GM18909 (cell line): ENCODE measurements at regions not wholly inside any gene's neighbourhood (a gene's known extent, or its start where the extent isn't known, plus 50 kb on each side); places are given as distances from the start of the nearest gene placed in this dataset.

Experiments used
- ATAC-seq: cut with Tn5 transposase; IDR thresholded peaks from one replicate; pipeline ENCODE4 v1.9.1; 2021; ENCODE audit warnings: mild to moderate bottlenecking; ENCODE audit not compliant: unreplicated experiment, poor library complexity

- ATAC-seq: no peak
These were observed 153.4 kb upstream of the PELI2 start for GRCh38 chr14:55964821-55965220.

- ATAC-seq: no peak
These were observed 152.4 kb upstream of the PELI2 start for GRCh38 chr14:55965851-55966250.

GRCh38 chr14:55968741-55969140 lies 149.5 kb upstream of the PELI2 start:
- ATAC-seq: no peak

GRCh38 chr14:55973285-55973800 lies 144.9 kb upstream of the PELI2 start:
- no peak for ATAC-seq

- no peak for ATAC-seq
These were observed 144.1 kb upstream of the PELI2 start for GRCh38 chr14:55973911-55974630.

- no peak for ATAC-seq
These were observed 142.8 kb upstream of the PELI2 start for GRCh38 chr14:55975281-55975910.

- ATAC-seq: no peak
These were observed 142.0 kb upstream of the PELI2 start for GRCh38 chr14:55976219-55976618.

GRCh38 chr14:55976655-55977054 lies 141.6 kb upstream of the PELI2 start:
- no peak for ATAC-seq

- ATAC-seq: no peak
These were observed 140.6 kb upstream of the PELI2 start for GRCh38 chr14:55977392-55978150.

- ATAC-seq: no peak
These were observed 139.1 kb upstream of the PELI2 start for GRCh38 chr14:55979096-55979495.

GRCh38 chr14:55979781-55980180 lies 138.4 kb upstream of the PELI2 start:
- ATAC-seq: no peak

GRCh38 chr14:55980970-55981369 lies 137.2 kb upstream of the PELI2 start:
- ATAC-seq: no peak

- ATAC-seq: no peak
These were observed 132.1 kb upstream of the PELI2 start for GRCh38 chr14:55986069-55986468.

GRCh38 chr14:56000846-56001245 lies 117.4 kb upstream of the PELI2 start:
- ATAC-seq: no peak

GRCh38 chr14:56002342-56002741 lies 115.9 kb upstream of the PELI2 start:
- no peak for ATAC-seq

- ATAC-seq: peak; percentile 83
These were observed 115.2 kb upstream of the PELI2 start for GRCh38 chr14:56002876-56003625.

- no peak for ATAC-seq
These were observed 113.9 kb upstream of the PELI2 start for GRCh38 chr14:56004323-56004722.

- peak; percentile 85 for ATAC-seq
These were observed 113.4 kb upstream of the PELI2 start for GRCh38 chr14:56004786-56005185.

GRCh38 chr14:56005191-56006053 lies 112.8 kb upstream of the PELI2 start:
- peak; percentile 35 for ATAC-seq
